ENCODE measurements at regions not wholly inside any gene's neighbourhood (a gene's known extent, or its start where the extent isn't known, plus 50 kb on each side); places are given as distances from the start of the nearest gene placed in this dataset.

- WGBS, 4 donors: 86 to 90% (median 89%) methylated on average over 3 of the region's 3 CpGs
- Histone ChIP-seq H3K4me1 (peaks cover 0 to 4% (median 0%) of the 10 kb centered on the region in 12 donors), H3K4me3 (no peak overlapping the region), H3K27me3 (no peaks in the 10 kb centered on the region), H3K36me3 (no peaks in the 10 kb centered on the region), H3K9me3 (no peaks in the 10 kb centered on the region), H3K27ac (peak overlapping the region in 1 of 12 donors; percentile 16)
- ATAC-seq (no peak), DNase-seq (no peak)
- intact Hi-C loops (cut with DNase I): no loop called here
- TF ChIP-seq CTCF (IDR thresholded peaks at IDR 0.05) (no peak), POLR2A (IDR thresholded peaks at IDR 0.05) (no peak)
Observed at GRCh38 chr12:46921048-46921763, 95.4 kb upstream of the SLC38A4 start.

GRCh38 chr12:46921764-46922133 is 96.0 kb upstream of the SLC38A4 start:
- H3K27me3 ChIP-seq: no peaks in the 10 kb centered on the region
- TF ChIP-seq CTCF (IDR thresholded peaks at IDR 0.05): no peak
- TF ChIP-seq POLR2A (IDR thresholded peaks at IDR 0.05): no peak
- ATAC-seq (no peak), DNase-seq (no peak)
- peaks cover 0 to 4% (median 0%) of the 10 kb centered on the region in 12 donors for H3K4me1 ChIP-seq
- 63 to 79% (median 75%) methylated on average over 1 of the region's 1 CpG for WGBS, 4 donors
- no peak overlapping the region for H3K27ac ChIP-seq
- H3K9me3 ChIP-seq: no peaks in the 10 kb centered on the region
- intact Hi-C loops (cut with DNase I): no loop called here
- no peaks in the 10 kb centered on the region for H3K36me3 ChIP-seq
- H3K4me3 ChIP-seq: no peak overlapping the region

- ATAC-seq (no peak), DNase-seq (no peak)
- Histone ChIP-seq H3K9me3 (no peaks in the 10 kb centered on the region), H3K4me3 (no peak overlapping the region), H3K4me1 (no peaks in the 10 kb centered on the region), H3K27me3 (no peaks in the 10 kb centered on the region), H3K27ac (peak overlapping the region in 1 of 12 donors; percentile 37), H3K36me3 (no peaks in the 10 kb centered on the region)
- intact Hi-C loops (cut with DNase I): loop anchor here in 1 of 10 donors (5.0 kb wide), 1 partner anchor 584 kb away; no protein-coding TSS in a partner anchor
- 44 to 90% (median 64%) methylated on average over 2 of the region's 2 CpGs for WGBS, 4 donors
- TF ChIP-seq CTCF (IDR thresholded peaks at IDR 0.05) (no peak), POLR2A (IDR thresholded peaks at IDR 0.05) (no peak)
Observed at GRCh38 chr12:46926526-46926925, 100.7 kb upstream of the SLC38A4 start.

- Histone ChIP-seq H3K36me3 (no peaks in the 10 kb centered on the region), H3K4me1 (no peaks in the 10 kb centered on the region), H3K27ac (no peak overlapping the region), H3K4me3 (no peak overlapping the region), H3K9me3 (no peaks in the 10 kb centered on the region), H3K27me3 (no peaks in the 10 kb centered on the region)
- no peak for DNase-seq
- no peak for TF ChIP-seq CTCF (IDR thresholded peaks at IDR 0.05)
- TF ChIP-seq POLR2A (IDR thresholded peaks at IDR 0.05): no peak
- no peak for ATAC-seq
- 71 to 89% (median 84%) methylated on average over 1 of the region's 1 CpG for whole genome bisulfite sequencing, 4 donors
- intact Hi-C loops (cut with DNase I): loop anchor here in 9 of 10 donors (5.0 to 10.0 kb wide), 8 partner anchors 248 to 808 kb away; no protein-coding TSS in a partner anchor
Observed at GRCh38 chr12:46930101-46930500, 104.3 kb upstream of the SLC38A4 start.

Measured in heart left ventricle (tissue), 16 donors.